WI38 (cell line): ENCODE measurements at regions not wholly inside any gene's neighbourhood (a gene's known extent, or its start where the extent isn't known, plus 50 kb on each side); places are given as distances from the start of the nearest gene placed in this dataset.
"Not testable (repeated sequence)": the region's sequence is repeated elsewhere in the genome, so short reads cannot be mapped to it uniquely, and the experiment has no call there.

Experiments used
- H3K4me3 ChIP-seq: 2 replicates; pipeline ENCODE4 v1.5.1; 2011; ENCODE audit warnings: low read depth, mild to moderate bottlenecking, control low read depth, low read length
- TF ChIP-seq, protein P1 (sequence below): IDR thresholded peaks from 2 replicates; pipeline ENCODE4 v1.5.1; 2012; ENCODE audit warnings: low read depth, mild to moderate bottlenecking, control low read depth, low read length

DNA sequence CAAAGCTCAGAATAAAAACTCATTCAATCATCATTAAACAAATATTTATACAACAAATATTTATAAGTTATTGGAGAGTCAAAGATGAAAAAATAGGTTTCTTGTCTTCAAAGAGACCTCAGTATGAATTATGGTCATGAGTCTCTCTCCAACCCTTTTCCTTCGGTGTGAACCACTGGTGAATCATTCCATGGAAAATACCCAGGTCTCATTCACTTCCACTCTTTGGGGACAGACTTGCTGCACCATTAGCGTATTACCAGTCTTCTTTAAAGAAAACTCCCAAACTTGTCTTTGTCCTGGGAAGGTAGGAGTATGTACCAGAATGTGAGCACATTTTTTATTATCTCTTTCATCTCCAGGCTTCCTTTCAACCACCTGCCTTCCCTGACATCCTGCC, 257.4 kb upstream of the RBMS1 start:
- no peak overlapping the region for H3K4me3 ChIP-seq
- TF ChIP-seq, protein P1, sequence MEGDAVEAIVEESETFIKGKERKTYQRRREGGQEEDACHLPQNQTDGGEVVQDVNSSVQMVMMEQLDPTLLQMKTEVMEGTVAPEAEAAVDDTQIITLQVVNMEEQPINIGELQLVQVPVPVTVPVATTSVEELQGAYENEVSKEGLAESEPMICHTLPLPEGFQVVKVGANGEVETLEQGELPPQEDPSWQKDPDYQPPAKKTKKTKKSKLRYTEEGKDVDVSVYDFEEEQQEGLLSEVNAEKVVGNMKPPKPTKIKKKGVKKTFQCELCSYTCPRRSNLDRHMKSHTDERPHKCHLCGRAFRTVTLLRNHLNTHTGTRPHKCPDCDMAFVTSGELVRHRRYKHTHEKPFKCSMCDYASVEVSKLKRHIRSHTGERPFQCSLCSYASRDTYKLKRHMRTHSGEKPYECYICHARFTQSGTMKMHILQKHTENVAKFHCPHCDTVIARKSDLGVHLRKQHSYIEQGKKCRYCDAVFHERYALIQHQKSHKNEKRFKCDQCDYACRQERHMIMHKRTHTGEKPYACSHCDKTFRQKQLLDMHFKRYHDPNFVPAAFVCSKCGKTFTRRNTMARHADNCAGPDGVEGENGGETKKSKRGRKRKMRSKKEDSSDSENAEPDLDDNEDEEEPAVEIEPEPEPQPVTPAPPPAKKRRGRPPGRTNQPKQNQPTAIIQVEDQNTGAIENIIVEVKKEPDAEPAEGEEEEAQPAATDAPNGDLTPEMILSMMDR = no peak

DNA sequence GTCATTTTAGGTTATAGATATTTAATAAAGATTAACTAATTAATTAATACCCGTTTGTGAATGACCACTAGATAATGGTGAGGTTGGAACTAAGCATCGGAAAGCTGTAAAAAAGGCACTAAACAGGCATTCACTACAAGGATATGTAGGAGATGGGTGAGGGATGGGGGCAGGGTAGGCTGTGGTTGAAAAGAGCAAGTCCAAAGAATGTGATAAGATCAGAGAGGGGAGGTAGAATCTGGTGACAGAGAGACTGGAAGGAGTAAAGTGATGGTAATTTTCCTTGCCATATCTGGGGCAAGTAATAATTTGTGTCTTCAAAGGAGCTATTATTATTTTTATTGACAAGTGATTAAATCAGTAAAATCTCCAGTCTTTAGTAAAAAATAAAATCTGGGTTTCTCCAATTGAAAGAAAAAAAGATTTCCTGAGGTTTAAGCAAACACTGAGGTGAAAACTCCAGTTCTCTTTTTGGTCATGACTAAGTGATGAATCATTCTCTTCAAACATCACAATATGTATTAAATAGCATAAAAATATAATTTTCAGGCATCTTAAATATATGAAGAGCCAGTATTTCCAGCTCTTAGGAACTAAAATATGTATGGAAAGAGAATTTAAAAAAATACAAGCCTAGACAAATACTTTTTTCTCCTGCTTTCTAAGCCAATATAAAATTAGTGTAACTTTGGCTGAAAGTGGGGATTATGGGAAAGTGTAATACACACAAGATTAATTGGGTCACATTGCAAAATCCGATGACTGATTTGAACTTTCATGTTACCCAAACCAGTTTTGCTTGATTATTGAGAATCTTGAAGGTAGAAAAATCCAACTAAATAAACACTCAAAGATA, 259.1 kb upstream of the RBMS1 start:
- TF ChIP-seq, protein P1 = no peak
- no peak overlapping the region for H3K4me3 ChIP-seq

DNA sequence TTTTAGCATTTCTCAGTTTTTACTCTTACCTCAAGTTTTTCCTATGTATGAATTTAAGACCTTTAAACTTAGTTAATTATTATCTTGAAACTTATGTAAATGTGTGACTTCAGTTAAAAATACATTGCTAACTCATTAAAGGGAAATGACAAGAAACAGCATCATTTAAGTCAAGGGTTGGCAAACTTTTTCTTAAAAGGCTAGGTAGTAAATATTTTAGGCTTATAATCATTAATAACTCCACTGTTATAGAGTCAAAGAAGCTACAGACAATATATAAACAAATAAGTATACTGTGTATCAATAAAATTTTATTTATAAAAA, 259.7 kb upstream of the RBMS1 start:
- TF ChIP-seq, protein P1 = no peak

DNA sequence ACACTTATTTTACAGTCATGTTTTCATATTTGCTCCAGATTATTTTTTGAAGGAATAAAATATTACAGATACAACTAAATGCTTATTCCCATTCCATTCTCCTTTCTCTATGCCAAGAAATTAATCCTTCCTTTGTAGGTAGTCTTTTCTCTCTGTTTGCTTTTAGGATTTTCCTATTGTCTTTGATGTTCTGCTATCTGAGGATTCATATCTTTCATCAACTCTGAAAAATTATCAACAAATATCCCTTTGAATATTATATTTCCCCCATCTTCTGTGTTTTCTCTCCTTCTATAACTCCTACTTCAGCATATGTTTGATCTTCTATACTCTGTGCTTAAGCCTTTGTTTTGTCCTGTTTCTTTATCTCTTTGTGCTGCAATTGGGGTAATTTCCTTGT, 260.4 kb upstream of the RBMS1 start:
- no peak overlapping the region for H3K4me3 ChIP-seq
- TF ChIP-seq, protein P1 = no peak

More for the DNA sequence above, 259.7 kb upstream of the RBMS1 start:
- H3K4me3 ChIP-seq = no peak overlapping the region

DNA sequence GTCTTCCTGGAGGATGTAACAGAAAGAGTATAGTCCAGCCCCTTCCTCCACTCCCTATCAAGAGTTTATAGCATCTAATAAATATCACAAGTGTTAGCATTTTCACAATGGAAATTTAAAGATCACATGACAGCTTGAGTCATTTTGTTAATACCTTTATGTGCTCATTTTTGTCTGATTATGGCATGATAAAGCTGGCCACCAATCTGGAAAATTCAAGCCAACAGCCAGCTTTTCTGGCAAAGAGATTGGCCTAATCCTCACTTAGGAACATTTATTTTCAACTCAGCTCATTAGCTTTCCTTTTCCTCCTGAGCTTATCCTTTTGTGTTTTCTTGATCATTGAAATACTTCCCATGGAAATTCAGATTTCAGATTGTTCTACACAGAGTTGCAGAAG, 262.9 kb upstream of the RBMS1 start:
- TF ChIP-seq, protein P1 = no peak
- no peak overlapping the region for H3K4me3 ChIP-seq

DNA sequence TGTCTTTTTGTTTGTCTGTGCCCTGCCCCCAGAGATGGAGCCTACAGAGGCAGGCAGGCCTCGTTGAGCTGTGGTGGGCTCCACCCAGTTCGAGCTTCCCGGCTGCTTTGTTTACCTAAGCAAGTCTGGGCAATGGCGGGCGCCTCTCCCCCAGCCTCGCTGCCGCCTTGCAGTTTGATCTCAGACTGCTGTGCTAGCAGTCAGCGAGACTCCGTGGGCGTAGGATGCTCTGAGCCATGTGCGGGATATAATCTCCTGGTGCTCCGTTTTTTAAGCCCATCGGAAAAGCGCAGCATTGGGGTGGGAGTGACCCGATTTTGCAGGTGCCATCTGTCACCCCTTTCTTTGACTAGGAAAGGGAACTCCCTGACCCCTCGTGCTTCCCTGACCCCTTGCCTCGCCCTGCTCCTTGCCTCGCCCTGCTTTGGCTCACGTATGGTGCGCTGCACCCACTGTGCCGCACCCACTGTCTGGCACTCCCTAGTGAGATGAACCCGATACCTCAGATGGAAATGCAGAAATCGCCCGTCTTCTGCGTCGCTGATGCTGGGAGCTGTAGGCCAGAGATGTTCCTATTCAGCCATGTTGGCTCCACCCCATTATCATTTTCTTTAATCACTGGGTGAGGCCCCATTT, 269.0 kb upstream of the RBMS1 start:
- H3K4me3 ChIP-seq = not testable (repeated sequence)

DNA sequence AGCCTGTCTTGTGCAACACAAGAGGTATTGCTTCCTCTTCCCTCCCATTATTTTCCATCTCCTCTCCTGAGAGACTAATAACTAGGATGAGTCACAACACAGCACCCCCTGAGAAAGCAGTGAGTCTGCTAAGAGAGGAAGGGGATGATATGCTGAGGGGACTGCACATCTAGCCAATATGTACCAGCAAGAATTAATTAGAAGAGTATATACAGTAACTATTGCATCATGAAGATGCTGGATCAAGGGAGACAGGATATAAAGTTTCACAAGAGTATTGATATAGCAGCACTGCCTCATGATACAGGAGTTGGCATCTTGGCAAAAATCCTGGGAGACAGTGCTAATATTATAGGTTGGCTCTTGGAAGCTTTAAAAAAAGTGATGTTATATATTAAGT, 289.9 kb upstream of the RBMS1 start:
- TF ChIP-seq, protein P1 = no peak
- H3K4me3 ChIP-seq = no peak overlapping the region

DNA sequence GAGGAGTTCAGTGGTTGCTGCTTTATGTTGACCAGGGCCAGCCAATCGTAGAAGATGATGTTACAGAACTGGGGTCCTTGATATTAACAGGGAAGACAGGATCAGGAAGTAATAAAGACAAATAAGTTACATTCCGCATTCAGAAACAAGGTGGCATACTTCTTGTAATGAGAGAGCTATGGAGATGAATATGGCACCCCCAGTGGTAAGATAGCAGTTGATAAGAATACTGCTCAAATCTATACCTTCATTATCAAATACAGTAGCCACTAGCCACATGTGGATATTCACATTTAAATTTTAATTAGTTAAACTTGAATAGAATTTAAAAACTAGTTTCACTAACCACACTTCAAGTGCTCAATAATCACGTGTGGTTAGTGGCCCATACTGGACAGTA, 290.4 kb upstream of the RBMS1 start:
- TF ChIP-seq, protein P1 = no peak
- H3K4me3 ChIP-seq = no peak overlapping the region
